IMR-90 (cell line): ENCODE measurements at regions not wholly inside any gene's neighbourhood (a gene's known extent, or its start where the extent isn't known, plus 50 kb on each side); places are given as distances from the start of the nearest gene placed in this dataset.

ENCODE experiments used
- ATAC-seq: fragments of 200-7000 bp; cut with Tn5 transposase; 2 replicates; pipeline ENCODE4 v1.9.1; 2020; ENCODE audit warnings: low read depth, mild to moderate bottlenecking, moderate library complexity
- BruUV-seq: library from RNA; stranded (reverse); fragments of 400-500 nt; replicated peaks from 2 replicates; lab custom pipeline; 2021; lab: Mats Ljungman, UMichigan
- CTCF ChIA-PET: fragments of 300-600 bp; formaldehyde crosslinking; extraction: SDS; loops from one replicate; lab custom pipeline; 2021; ENCODE audit warnings: antibody characterized with exemption; lab: Yijun Ruan, JAX
- POLR2A ChIA-PET: fragments of 300-600 bp; sonication (Branson Sonifier 250); formaldehyde crosslinking; loops from one replicate; lab custom pipeline; 2022; ENCODE audit warnings: antibody characterized with exemption; ENCODE audit not compliant: unreplicated experiment; lab: Charles Lee
- DNase-seq: peaks from one replicate; pipeline ENCODE4 v3.0.0; 2013
- H2AFZ ChIP-seq: replicated peaks from 2 replicates; pipeline ENCODE3; 2013; ENCODE audit warnings: low read length, mild to moderate bottlenecking; ENCODE audit not compliant: poor library complexity
- H2AK5ac ChIP-seq: 2 replicates; pipeline ENCODE4 v1.6.1; 2013; ENCODE audit warnings: low read depth, low read length, inconsistent platforms
- H2AK9ac ChIP-seq: replicated peaks from 2 replicates; pipeline ENCODE3; 2013; ENCODE audit warnings: mild to moderate bottlenecking, low read depth, low read length, moderate library complexity; ENCODE audit not compliant: poor library complexity
- H2BK120ac ChIP-seq: 2 replicates; pipeline ENCODE4 v1.6.1; 2013; ENCODE audit warnings: low read depth, low read length, inconsistent platforms
- H2BK15ac ChIP-seq: 3 replicates; pipeline ENCODE4 v1.6.1; 2013; ENCODE audit warnings: low read depth, low read length, inconsistent platforms
- H2BK20ac ChIP-seq: 2 replicates; pipeline ENCODE4 v1.6.1; 2013; ENCODE audit warnings: low read depth, mild to moderate bottlenecking, inconsistent platforms, low read length, moderate library complexity
- H2BK5ac ChIP-seq: 2 replicates; pipeline ENCODE4 v1.6.1; 2013; ENCODE audit warnings: mild to moderate bottlenecking, low read depth, low read length, inconsistent platforms; ENCODE audit not compliant: poor library complexity, severe bottlenecking
- H3K14ac ChIP-seq: replicated peaks from 2 replicates; pipeline ENCODE4 v1.6.1; 2013; ENCODE audit warnings: low read depth, low read length, inconsistent platforms
- H3K18ac ChIP-seq: 2 replicates; pipeline ENCODE4 v1.6.1; 2013; ENCODE audit warnings: low read depth, low read length, control low read depth
- H3K23ac ChIP-seq: 2 replicates; pipeline ENCODE4 v1.6.1; 2013; ENCODE audit warnings: low read depth, low read length, inconsistent platforms
- H3K27ac ChIP-seq: 2 replicates; pipeline ENCODE4 v1.5.1; 2013; ENCODE audit warnings: mild to moderate bottlenecking, control low read depth, low read length; ENCODE audit not compliant: insufficient read depth
- H3K27me3 ChIP-seq: 2 replicates; pipeline ENCODE4 v1.6.1; 2013; ENCODE audit warnings: low read length; ENCODE audit not compliant: control insufficient read depth, insufficient read depth
- H3K36me3 ChIP-seq: 2 replicates; pipeline ENCODE4 v1.6.1; 2013; ENCODE audit warnings: low read length, mixed read lengths; ENCODE audit not compliant: control insufficient read depth, insufficient read depth
- H3K4ac ChIP-seq: 2 replicates; pipeline ENCODE4 v1.6.1; 2013; ENCODE audit warnings: low read depth, low read length, inconsistent platforms
- H3K4me1 ChIP-seq: 2 replicates; pipeline ENCODE4 v1.6.1; 2013; ENCODE audit warnings: low read length, mixed read lengths; ENCODE audit not compliant: control insufficient read depth, insufficient read depth
- H3K4me2 ChIP-seq: 2 replicates; pipeline ENCODE4 v1.6.1; 2013; ENCODE audit warnings: low read depth, mild to moderate bottlenecking, control low read depth, low read length, moderate library complexity
- H3K4me3 ChIP-seq: 2 replicates; pipeline ENCODE4 v1.5.1; 2013; ENCODE audit warnings: low read depth, mild to moderate bottlenecking, control low read depth, low read length, moderate library complexity; ENCODE audit not compliant: insufficient read depth
- H3K56ac ChIP-seq: 2 replicates; pipeline ENCODE4 v1.6.1; 2013; ENCODE audit warnings: low read length, inconsistent platforms; ENCODE audit not compliant: insufficient read depth; ENCODE audit errors: extremely low read depth
- H3K79me1 ChIP-seq, 2 experiments: 2 replicates each; pipeline ENCODE4 v1.6.1; 2013; ENCODE audit warnings: low read length in 2 of 2, inconsistent platforms in 1 of 2, low read depth in 1 of 2
- H3K9ac ChIP-seq: 2 replicates; pipeline ENCODE4 v1.6.1; 2013; ENCODE audit warnings: low read depth, low read length, control low read depth
- H3K9me1 ChIP-seq: 2 replicates; pipeline ENCODE4 v1.6.1; 2013; ENCODE audit warnings: low read length, inconsistent platforms; ENCODE audit not compliant: insufficient read depth
- H3K9me3 ChIP-seq: 2 replicates; pipeline ENCODE4 v1.6.1; 2013; ENCODE audit warnings: low read length; ENCODE audit not compliant: control insufficient read depth, insufficient read depth
- H4K20me1 ChIP-seq: 2 replicates; pipeline ENCODE4 v1.6.1; 2013; ENCODE audit warnings: low read length, inconsistent platforms; ENCODE audit not compliant: insufficient read depth
- H4K5ac ChIP-seq: 2 replicates; pipeline ENCODE4 v1.6.1; 2013; ENCODE audit warnings: mild to moderate bottlenecking, low read depth, low read length, control low read depth
- H4K8ac ChIP-seq, 2 experiments: 2 replicates each; pipeline ENCODE4 v1.6.1; 2013; ENCODE audit warnings: low read depth in 2 of 2, low read length in 2 of 2, control low read depth in 1 of 2, inconsistent platforms in 1 of 2
- H4K91ac ChIP-seq: 2 replicates; pipeline ENCODE4 v1.6.1; 2013; ENCODE audit warnings: low read depth, low read length, inconsistent platforms; ENCODE audit not compliant: insufficient read depth
- BHLHE40 ChIP-seq: fragments of 150-350 bp; IDR thresholded peaks from 2 replicates; pipeline ENCODE4 v1.6.1; 2016; ENCODE audit warnings: mild to moderate bottlenecking, low read depth, low read length
- CEBPB ChIP-seq: IDR thresholded peaks from 2 replicates; pipeline ENCODE4 v1.6.1; 2012; ENCODE audit warnings: low read depth, low read length, improper control_type of control experiment
- CHD1 ChIP-seq: IDR thresholded peaks from 2 replicates; pipeline ENCODE4 v1.6.1; 2012; ENCODE audit warnings: low read depth, low read length, improper control_type of control experiment
- FOS ChIP-seq: fragments of 150-350 bp; IDR thresholded peaks from 2 replicates; pipeline ENCODE4 v1.6.1; 2016; ENCODE audit warnings: low read depth, low read length
- MAFK ChIP-seq: IDR thresholded peaks from 2 replicates; pipeline ENCODE4 v1.6.1; 2012; ENCODE audit warnings: low read depth, low read length, improper control_type of control experiment
- NFE2L2 ChIP-seq: fragments of 150-350 bp; IDR thresholded peaks from 2 replicates; pipeline ENCODE4 v1.6.1; 2016; ENCODE audit warnings: low read depth, mild to moderate bottlenecking, low read length
- RAD21 ChIP-seq: IDR thresholded peaks from 2 replicates; pipeline ENCODE4 v1.6.1; 2012; ENCODE audit warnings: low read length, improper control_type of control experiment
- RFX5 ChIP-seq: IDR thresholded peaks from 2 replicates; pipeline ENCODE4 v1.8.0; 2012; ENCODE audit warnings: low read depth, mild to moderate bottlenecking, low read length, moderate library complexity
- SMC3 ChIP-seq: fragments of 150-350 bp; IDR thresholded peaks from 2 replicates; pipeline ENCODE4 v1.6.1; 2016; ENCODE audit warnings: low read depth, mild to moderate bottlenecking, antibody characterized with exemption, low read length, moderate library complexity
- USF2 ChIP-seq: fragments of 150-350 bp; IDR thresholded peaks from 2 replicates; pipeline ENCODE4 v1.6.1; 2017; ENCODE audit warnings: mild to moderate bottlenecking, antibody characterized with exemption, low read length, low read depth
- WGBS, 2 experiments: methylation state at CpG; one replicate each; pipeline versions ENCODE4 v1.1.5 to v1.1.7; 2013; ENCODE audit warnings: missing lambda C conversion rate in 2 of 2; ENCODE audit not compliant: insufficient read length in 1 of 2; ENCODE audit errors: extremely low coverage in 2 of 2; 5-methylcytosine and 5-hydroxymethylcytosine counted together
- dilution Hi-C: fragments of 300-500 bp; cut with HindIII; formaldehyde crosslinking; loops from one replicate; pipeline ENCODE4 v1.14.3; 2018; ENCODE audit warnings: low sequenced_read_pairs; ENCODE audit not compliant: unreplicated experiment
- in situ Hi-C: fragments of 300-500 bp; cut with MboI; formaldehyde crosslinking; loops from 3 replicates; pipeline ENCODE4 v1.14.3; 2019; ENCODE audit warnings: low sequenced_read_pairs, inconsistent platforms, mixed read lengths
- intact Hi-C: fragments of 100-400 bp; cut with micrococcal nuclease; formaldehyde crosslinking; loops from 2 replicates; pipeline ENCODE4 v1.10.0; 2022

- Histone ChIP-seq H2AK5ac (no peak overlapping the region), H3K4ac (no peak overlapping the region), H3K18ac (no peak overlapping the region), H2AK9ac (no peak overlapping the region), H2BK5ac (no peak overlapping the region), H3K23ac (no peak overlapping the region), H3K9me3 (peaks cover 23% of the 10 kb centered on the region), H4K5ac (no peak overlapping the region), H3K9ac (no peak overlapping the region), H4K20me1 (no peaks in the 10 kb centered on the region), H3K56ac (no peak overlapping the region), H3K4me3 (no peak overlapping the region), H4K91ac (no peak overlapping the region), H2BK20ac (no peak overlapping the region), H3K4me2 (no peak overlapping the region), H4K8ac (no peak overlapping the region), H2BK15ac (no peak overlapping the region), H3K79me1 (no peaks in the 10 kb centered on the region), H3K27ac (no peak overlapping the region), H3K14ac (no peak overlapping the region), H3K4me1 (no peaks in the 10 kb centered on the region), H3K36me3 (no peaks in the 10 kb centered on the region), H3K27me3 (no peaks in the 10 kb centered on the region), H2BK120ac (no peak overlapping the region), H2AFZ (no peak overlapping the region), H3K9me1 (no peaks in the 10 kb centered on the region)
- BruUV-seq: no TSS peak
- POLR2A ChIA-PET: no interaction called here
- DNase-seq (no peak), ATAC-seq (no peak)
- 75% methylated on average over 4 of the region's 6 CpGs; no CpG with 5 or more reads in 1 of the 2 experiments for WGBS, 2 experiments
- in situ Hi-C loops: no loop called here
- no peak for TF ChIP-seq RFX5
- no peak for TF ChIP-seq RAD21
- TF ChIP-seq MAFK: no peak
- no peak for TF ChIP-seq NFE2L2
- no peak for TF ChIP-seq SMC3
- no peak for TF ChIP-seq CEBPB
- TF ChIP-seq CHD1: no peak
- TF ChIP-seq FOS: no peak
- TF ChIP-seq BHLHE40: no peak
- no peak for TF ChIP-seq USF2
- intact Hi-C loops: no loop called here
- CTCF ChIA-PET: no interaction called here
- dilution Hi-C loops: no loop called here
These were observed 129.1 kb downstream of the ERMARD start for GRCh38 chr6:169880516-169880915.
